Mesendoderm (in vitro differentiated cells): ENCODE measurements at regions not wholly inside any gene's neighbourhood (a gene's known extent, or its start where the extent isn't known, plus 50 kb on each side); places are given as distances from the start of the nearest gene placed in this dataset.

Source experiments
- DNase-seq: peaks from one replicate; pipeline ENCODE4 v3.0.0; 2013
- H2AK5ac ChIP-seq: 2 replicates; pipeline ENCODE4 v1.6.1; 2013; ENCODE audit warnings: low read length, inconsistent platforms
- H2BK120ac ChIP-seq: 2 replicates; pipeline ENCODE4 v1.6.1; 2013; ENCODE audit warnings: low read depth, mild to moderate bottlenecking, low read length, moderate library complexity, mixed read lengths
- H2BK15ac ChIP-seq: replicated peaks from 2 replicates; pipeline ENCODE4 v1.6.1; 2013; ENCODE audit warnings: low read depth, mild to moderate bottlenecking, moderate library complexity
- H2BK5ac ChIP-seq: 2 replicates; pipeline ENCODE4 v1.6.1; 2013; ENCODE audit warnings: low read length, inconsistent platforms
- H3K18ac ChIP-seq: 2 replicates; pipeline ENCODE4 v1.6.1; 2013; ENCODE audit warnings: mild to moderate bottlenecking, low read length, mixed read lengths
- H3K23ac ChIP-seq: one replicate; pipeline ENCODE4 v1.6.1; 2013; ENCODE audit warnings: low read length
- H3K27ac ChIP-seq: 2 replicates; pipeline ENCODE4 v1.5.1; 2013; ENCODE audit warnings: low read depth, mild to moderate bottlenecking, inconsistent platforms, low read length, moderate library complexity
- H3K27me3 ChIP-seq: 2 replicates; pipeline ENCODE4 v1.6.1; 2013; ENCODE audit warnings: low read length, control low read depth, mild to moderate bottlenecking, inconsistent platforms; ENCODE audit not compliant: insufficient read depth, poor library complexity
- H3K36me3 ChIP-seq: 2 replicates; pipeline ENCODE4 v1.6.1; 2013; ENCODE audit warnings: low read length, inconsistent platforms; ENCODE audit not compliant: control insufficient read depth, insufficient read depth
- H3K4ac ChIP-seq: one replicate; pipeline ENCODE4 v1.6.1; 2013; ENCODE audit warnings: low read depth, mild to moderate bottlenecking, low read length, moderate library complexity
- H3K4me1 ChIP-seq: 2 replicates; pipeline ENCODE4 v1.6.1; 2013; ENCODE audit warnings: low read depth, low read length, inconsistent platforms; ENCODE audit not compliant: control insufficient read depth
- H3K4me2 ChIP-seq: 2 replicates; pipeline ENCODE4 v1.6.1; 2013; ENCODE audit warnings: low read length
- H3K4me3 ChIP-seq: 2 replicates; pipeline ENCODE4 v1.5.1; 2013; ENCODE audit warnings: mild to moderate bottlenecking, low read length
- H3K56ac ChIP-seq: one replicate; pipeline ENCODE4 v1.6.1; 2013; ENCODE audit warnings: low read length
- H3K79me1 ChIP-seq: 2 replicates; pipeline ENCODE4 v1.6.1; 2013; ENCODE audit warnings: low read length, inconsistent platforms
- H3K79me2 ChIP-seq: 2 replicates; pipeline ENCODE4 v1.6.1; 2013; ENCODE audit warnings: mild to moderate bottlenecking, low read length; ENCODE audit not compliant: control insufficient read depth, insufficient read depth
- H3K9ac ChIP-seq: 2 replicates; pipeline ENCODE4 v1.6.1; 2013; ENCODE audit warnings: low read length, inconsistent platforms
- H4K5ac ChIP-seq: one replicate; pipeline ENCODE4 v1.6.1; 2013; ENCODE audit warnings: low read length
- H4K8ac ChIP-seq: one replicate; pipeline ENCODE4 v1.6.1; 2013; ENCODE audit warnings: low read depth, mild to moderate bottlenecking, control low read depth, low read length, moderate library complexity
- WGBS: extraction: QIAGEN DNeasy Blood & Tissue Kit; methylation state at CpG from one replicate; pipeline ENCODE4 v1.1.7; 2013; ENCODE audit warnings: low lambda C conversion rate, missing lambda C conversion rate; ENCODE audit not compliant: insufficient coverage; ENCODE audit errors: extremely low coverage; 5-methylcytosine and 5-hydroxymethylcytosine counted together

- Histone ChIP-seq H3K4me1 (no peaks in the 10 kb centered on the region), H2AK5ac (no peak overlapping the region), H3K56ac (no peak overlapping the region), H3K4me2 (no peak overlapping the region), H3K36me3 (no peaks in the 10 kb centered on the region), H4K8ac (no peak overlapping the region), H3K4ac (no peak overlapping the region), H4K5ac (no peak overlapping the region), H3K27ac (no peak overlapping the region), H3K4me3 (no peak overlapping the region), H3K79me1 (no peaks in the 10 kb centered on the region), H3K27me3 (no peaks in the 10 kb centered on the region), H2BK15ac (no peak overlapping the region), H3K9ac (no peak overlapping the region), H3K79me2 (no peaks in the 10 kb centered on the region), H3K23ac (no peak overlapping the region), H3K18ac (no peak overlapping the region), H2BK5ac (no peak overlapping the region), H2BK120ac (no peak overlapping the region)
- WGBS = no CpG with 5 or more reads among the region's 4 CpGs
- no peak for DNase-seq
Observed at GRCh38 chr12:43058616-43059015, 469.1 kb upstream of the PRICKLE1 start.

- Histone ChIP-seq H3K23ac (no peak overlapping the region), H3K18ac (no peak overlapping the region), H4K8ac (no peak overlapping the region), H3K79me2 (no peaks in the 10 kb centered on the region), H3K4ac (no peak overlapping the region), H2BK5ac (no peak overlapping the region), H3K4me3 (no peak overlapping the region), H3K79me1 (no peaks in the 10 kb centered on the region), H2AK5ac (no peak overlapping the region), H3K27me3 (no peaks in the 10 kb centered on the region), H3K4me1 (no peaks in the 10 kb centered on the region), H4K5ac (no peak overlapping the region), H3K4me2 (no peak overlapping the region), H3K9ac (no peak overlapping the region), H3K56ac (no peak overlapping the region), H2BK120ac (no peak overlapping the region), H2BK15ac (no peak overlapping the region), H3K36me3 (no peaks in the 10 kb centered on the region), H3K27ac (no peak overlapping the region)
- no peak for DNase-seq
Observed at GRCh38 chr12:43057566-43057965, 468.0 kb upstream of the PRICKLE1 start.

DNA sequence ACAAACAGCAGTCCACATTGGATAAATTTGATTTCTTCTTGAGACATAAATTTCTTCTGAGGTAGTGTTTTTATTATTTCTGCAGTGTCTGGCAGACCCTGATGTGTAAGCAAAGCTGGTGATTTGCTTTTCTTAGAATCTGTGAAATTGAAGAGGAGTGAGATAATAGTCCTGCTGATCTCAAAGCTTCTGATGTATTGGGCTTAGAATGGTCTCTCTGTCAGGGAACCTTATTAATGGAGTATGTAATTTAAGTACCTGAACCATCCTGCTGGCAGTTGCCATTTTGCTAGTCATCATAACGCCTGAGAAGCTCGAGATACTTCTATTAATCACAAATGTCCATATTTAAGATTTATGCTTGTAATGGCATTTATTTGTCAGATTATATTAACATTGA, 464.5 kb upstream of the PRICKLE1 start:
- H3K27me3 ChIP-seq = no peaks in the 10 kb centered on the region
- H3K36me3 ChIP-seq = no peaks in the 10 kb centered on the region
- H3K27ac ChIP-seq = no peak overlapping the region
- H3K4me2 ChIP-seq = no peak overlapping the region
- H2BK120ac ChIP-seq = no peak overlapping the region
- no peak overlapping the region for H4K5ac ChIP-seq
- H3K4me3 ChIP-seq = no peak overlapping the region
- H3K56ac ChIP-seq = no peak overlapping the region
- no peak overlapping the region for H3K18ac ChIP-seq
- H3K79me2 ChIP-seq = no peaks in the 10 kb centered on the region
- no peak overlapping the region for H3K4ac ChIP-seq
- H2BK15ac ChIP-seq = no peak overlapping the region
- H3K23ac ChIP-seq = no peak overlapping the region
- H3K4me1 ChIP-seq = no peaks in the 10 kb centered on the region
- no peak overlapping the region for H2BK5ac ChIP-seq
- H4K8ac ChIP-seq = no peak overlapping the region
- H3K9ac ChIP-seq = no peak overlapping the region
- no peak for DNase-seq
- no CpG with 5 or more reads among the region's 2 CpGs for WGBS
- H3K79me1 ChIP-seq = no peaks in the 10 kb centered on the region
- no peak overlapping the region for H2AK5ac ChIP-seq

DNA sequence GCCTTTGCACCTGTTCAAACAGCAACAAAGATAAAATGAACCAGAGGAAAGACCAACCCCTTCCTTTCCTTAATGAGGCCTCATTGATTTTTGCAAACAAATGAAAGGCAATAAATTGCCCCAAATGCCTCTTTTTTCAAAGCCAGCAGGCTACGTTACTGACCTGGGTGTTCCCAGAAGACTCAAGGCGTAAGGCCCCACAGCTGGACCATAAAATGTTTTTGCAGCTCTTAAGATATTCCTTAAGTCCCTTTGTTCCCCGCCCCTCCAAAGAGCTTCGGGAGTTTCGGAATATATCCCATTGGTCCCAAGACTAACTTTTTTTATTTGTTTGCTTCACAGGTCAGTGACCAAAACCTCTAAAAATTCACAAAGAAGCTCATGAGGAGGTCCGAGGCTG, 462.9 kb upstream of the PRICKLE1 start:
- Histone ChIP-seq H4K8ac (no peak overlapping the region), H3K27me3 (no peaks in the 10 kb centered on the region), H3K4me3 (no peak overlapping the region), H3K79me2 (no peaks in the 10 kb centered on the region), H3K4me2 (no peak overlapping the region), H4K5ac (no peak overlapping the region), H3K79me1 (no peaks in the 10 kb centered on the region), H3K56ac (no peak overlapping the region), H2BK15ac (no peak overlapping the region), H3K27ac (no peak overlapping the region), H3K18ac (no peak overlapping the region), H3K23ac (no peak overlapping the region), H2BK5ac (no peak overlapping the region), H3K4me1 (no peaks in the 10 kb centered on the region), H3K36me3 (no peaks in the 10 kb centered on the region), H3K9ac (no peak overlapping the region), H2AK5ac (no peak overlapping the region), H2BK120ac (no peak overlapping the region), H3K4ac (no peak overlapping the region)
- no peak for DNase-seq
- WGBS = no CpG with 5 or more reads among the region's 6 CpGs

DNA sequence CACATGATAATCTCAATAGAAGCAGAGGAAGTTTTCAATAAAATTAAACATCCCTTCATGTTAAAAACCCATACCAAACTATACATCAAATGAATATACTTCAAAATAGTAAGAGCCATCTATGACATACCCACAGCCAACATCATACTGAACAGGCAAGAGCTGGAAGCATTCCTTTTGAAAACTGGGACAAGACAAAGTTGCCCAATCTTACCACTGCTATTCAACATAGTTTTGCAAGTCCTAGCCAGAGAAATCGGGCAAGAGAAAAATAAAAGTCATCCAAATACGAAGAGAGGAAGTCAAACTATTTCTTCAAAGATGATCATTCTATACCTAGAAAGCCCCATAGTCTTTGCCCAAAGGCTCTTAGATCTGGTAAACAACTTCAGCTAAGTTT, 454.7 kb upstream of the PRICKLE1 start:
- no peaks in the 10 kb centered on the region for H3K4me1 ChIP-seq
- H3K79me2 ChIP-seq = no peaks in the 10 kb centered on the region
- H2BK120ac ChIP-seq = no peak overlapping the region
- no peak overlapping the region for H4K5ac ChIP-seq
- no peak overlapping the region for H3K4me2 ChIP-seq
- H3K36me3 ChIP-seq = no peaks in the 10 kb centered on the region
- no peak overlapping the region for H2AK5ac ChIP-seq
- H3K79me1 ChIP-seq = no peaks in the 10 kb centered on the region
- no peak overlapping the region for H3K4ac ChIP-seq
- no peak overlapping the region for H4K8ac ChIP-seq
- no CpG with 5 or more reads among the region's 2 CpGs for WGBS
- no peak overlapping the region for H3K23ac ChIP-seq
- no peak overlapping the region for H3K18ac ChIP-seq
- no peak overlapping the region for H3K56ac ChIP-seq
- no peak overlapping the region for H3K4me3 ChIP-seq
- H3K27ac ChIP-seq = no peak overlapping the region
- no peak overlapping the region for H2BK5ac ChIP-seq
- no peak for DNase-seq
- no peak overlapping the region for H2BK15ac ChIP-seq
- H3K9ac ChIP-seq = no peak overlapping the region
- H3K27me3 ChIP-seq = no peaks in the 10 kb centered on the region

GRCh38 chr12:43038991-43039390, 449.4 kb upstream of the PRICKLE1 start:
- WGBS = no CpG with 5 or more reads among the region's 3 CpGs
- H2BK15ac ChIP-seq = no peak overlapping the region
- H3K4me3 ChIP-seq = no peak overlapping the region
- no peaks in the 10 kb centered on the region for H3K79me2 ChIP-seq
- no peak overlapping the region for H4K8ac ChIP-seq
- H2BK120ac ChIP-seq = no peak overlapping the region
- H3K4me2 ChIP-seq = no peak overlapping the region
- H3K56ac ChIP-seq = no peak overlapping the region
- H3K27ac ChIP-seq = no peak overlapping the region
- H2BK5ac ChIP-seq = no peak overlapping the region
- H4K5ac ChIP-seq = no peak overlapping the region
- H3K79me1 ChIP-seq = no peaks in the 10 kb centered on the region
- no peak overlapping the region for H2AK5ac ChIP-seq
- H3K27me3 ChIP-seq = no peaks in the 10 kb centered on the region
- no peaks in the 10 kb centered on the region for H3K36me3 ChIP-seq
- no peak overlapping the region for H3K4ac ChIP-seq
- no peak overlapping the region for H3K23ac ChIP-seq
- H3K18ac ChIP-seq = no peak overlapping the region
- no peaks in the 10 kb centered on the region for H3K4me1 ChIP-seq
- no peak for DNase-seq
- H3K9ac ChIP-seq = no peak overlapping the region
